AML-193 (cell line): ENCODE measurements at regions not wholly inside any gene's neighbourhood (a gene's known extent, or its start where the extent isn't known, plus 50 kb on each side); places are given as distances from the start of the nearest gene placed in this dataset.
"Not testable (repeated sequence)": the region's sequence is repeated elsewhere in the genome, so short reads cannot be mapped to it uniquely, and the experiment has no call there.

Source experiments
- DNase-seq, 2 experiments: peaks; one replicate each; lab custom pipeline; 2025; lab: John Stamatoyannopoulos, UW

- DNase-seq, result no peak
These were observed 170.0 kb downstream of the SEMA6D start for GRCh38 chr15:47887241-47887800.

- no peak for DNase-seq
These were observed 171.2 kb downstream of the SEMA6D start for GRCh38 chr15:47888385-47889100.

GRCh38 chr15:47890397-47891150 is 173.3 kb downstream of the SEMA6D start:
- no peak for DNase-seq

DNA sequence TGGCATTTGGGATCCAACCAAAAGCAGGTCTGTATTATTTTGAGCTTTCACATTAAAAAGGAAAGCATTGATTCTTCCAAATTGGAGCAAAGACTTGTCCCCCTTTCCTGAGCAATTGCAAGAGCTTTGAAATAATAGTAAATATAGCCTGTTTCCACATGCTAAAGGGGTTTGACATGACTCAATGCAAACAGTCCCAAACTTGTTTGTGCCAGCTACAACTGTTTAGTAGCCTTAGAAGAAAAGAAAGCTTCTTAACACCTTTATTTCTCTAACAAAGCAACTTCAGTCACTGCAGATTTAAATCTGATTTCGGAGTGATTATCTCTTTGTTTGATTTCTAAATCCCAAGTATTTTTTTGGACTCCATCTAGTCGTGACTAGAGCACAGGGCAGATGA is 180.2 kb downstream of the SEMA6D start:
- no peak for DNase-seq

DNA sequence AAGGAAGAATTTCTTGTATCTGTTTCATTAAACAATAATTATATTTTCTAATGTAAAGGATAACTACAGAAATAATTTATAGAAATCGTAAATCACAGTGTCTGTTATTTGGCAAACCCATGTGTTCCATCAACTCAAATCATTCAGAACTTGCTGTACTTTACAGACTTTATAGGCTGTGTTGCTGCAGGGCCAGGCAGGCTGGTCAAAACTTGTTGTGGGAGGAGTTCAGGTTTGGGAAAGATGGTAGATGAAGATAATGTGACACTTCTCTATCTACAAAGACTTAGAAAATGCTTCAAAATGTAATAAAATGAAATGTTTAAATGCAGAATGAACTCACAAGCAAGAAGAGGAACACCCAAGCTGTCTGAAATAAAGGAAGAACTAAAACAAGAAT is 183.4 kb downstream of the SEMA6D start:
- no peak for DNase-seq

- DNase-seq, result no peak
These were observed 186.1 kb downstream of the SEMA6D start for GRCh38 chr15:47903368-47903767.

DNA sequence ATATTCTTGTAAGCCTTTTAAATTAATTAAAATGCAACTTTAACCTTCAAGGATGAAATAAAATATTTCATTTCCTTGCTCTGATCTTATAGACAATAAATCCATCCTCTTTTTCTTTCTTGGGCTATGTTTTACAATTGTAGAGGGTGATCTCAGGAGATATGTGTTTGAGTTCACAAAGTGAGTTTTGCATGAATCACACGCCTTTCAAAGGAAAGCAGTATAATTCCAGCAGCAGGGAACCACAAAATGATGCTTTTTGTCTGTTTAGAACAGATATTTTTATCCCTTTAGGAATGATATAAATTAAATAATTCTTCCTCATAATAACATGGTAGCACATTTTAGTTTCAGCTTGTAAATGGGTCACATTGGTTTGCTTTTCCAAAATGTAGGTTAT is 191.2 kb downstream of the SEMA6D start:
- DNase-seq, result no peak

DNA sequence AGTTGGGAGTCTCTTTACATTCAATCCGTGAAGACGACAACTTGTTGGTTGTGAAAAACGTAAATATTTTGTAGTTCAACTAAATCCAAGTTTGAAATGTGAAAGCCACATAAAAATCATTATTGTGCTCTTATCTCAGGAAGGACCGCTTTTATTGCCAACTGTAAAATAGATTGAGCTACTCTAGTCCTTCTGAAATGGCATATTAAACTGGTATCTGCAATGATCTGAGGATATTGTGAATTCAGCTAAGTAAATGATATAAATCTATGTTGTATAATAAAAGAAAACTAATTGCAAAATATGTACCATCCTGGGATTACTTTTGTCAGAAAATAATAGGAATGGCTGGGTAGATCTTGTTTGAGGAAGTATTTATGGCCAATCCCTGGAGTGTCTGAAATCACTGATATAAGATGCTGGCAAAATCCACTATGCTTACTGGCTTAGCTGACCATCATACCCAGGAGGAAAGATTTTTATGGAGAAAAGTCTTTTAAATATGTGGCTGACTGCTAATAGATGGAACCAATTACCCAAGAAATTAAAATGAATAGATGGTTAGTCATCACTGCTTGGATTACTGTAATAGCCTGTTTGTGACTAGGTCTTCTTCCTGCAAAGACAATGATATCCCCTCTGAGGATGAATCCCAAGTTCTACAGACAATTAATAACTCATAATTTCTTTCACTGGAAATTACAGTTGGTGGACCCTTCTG is 191.8 kb downstream of the SEMA6D start:
- no peak for DNase-seq

GRCh38 chr15:47912910-47913309 is 195.6 kb downstream of the SEMA6D start:
- not testable (repeated sequence) for DNase-seq

GRCh38 chr15:47917881-47918280 is 200.6 kb downstream of the SEMA6D start:
- no peak for DNase-seq

DNA sequence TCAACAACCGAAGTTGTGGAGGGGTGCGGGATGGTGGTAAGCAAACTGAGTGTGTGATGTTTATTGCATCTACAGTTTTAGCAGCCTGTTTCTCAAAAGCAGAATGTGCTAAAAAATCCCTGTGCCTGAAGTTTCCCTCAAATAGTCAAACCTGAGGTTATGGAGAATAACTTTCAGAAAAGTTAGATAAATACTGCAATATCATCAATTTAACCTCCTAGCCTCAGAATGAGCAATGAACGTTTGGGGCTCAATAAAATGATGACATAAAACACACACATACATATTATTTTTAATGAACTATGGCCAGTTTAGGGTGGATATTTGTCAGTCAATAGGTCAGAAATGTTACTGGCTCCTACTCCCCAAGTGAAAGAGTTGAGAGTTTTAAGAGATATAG is 201.6 kb downstream of the SEMA6D start:
- no peak for DNase-seq

- no peak for DNase-seq
These were observed 196.4 kb upstream of the SLC24A5 start for GRCh38 chr15:47924381-47924780.

GRCh38 chr15:47929138-47929803 is 191.5 kb upstream of the SLC24A5 start:
- no peak for DNase-seq

GRCh38 chr15:47932261-47932660 is 188.5 kb upstream of the SLC24A5 start:
- DNase-seq, result no peak

DNA sequence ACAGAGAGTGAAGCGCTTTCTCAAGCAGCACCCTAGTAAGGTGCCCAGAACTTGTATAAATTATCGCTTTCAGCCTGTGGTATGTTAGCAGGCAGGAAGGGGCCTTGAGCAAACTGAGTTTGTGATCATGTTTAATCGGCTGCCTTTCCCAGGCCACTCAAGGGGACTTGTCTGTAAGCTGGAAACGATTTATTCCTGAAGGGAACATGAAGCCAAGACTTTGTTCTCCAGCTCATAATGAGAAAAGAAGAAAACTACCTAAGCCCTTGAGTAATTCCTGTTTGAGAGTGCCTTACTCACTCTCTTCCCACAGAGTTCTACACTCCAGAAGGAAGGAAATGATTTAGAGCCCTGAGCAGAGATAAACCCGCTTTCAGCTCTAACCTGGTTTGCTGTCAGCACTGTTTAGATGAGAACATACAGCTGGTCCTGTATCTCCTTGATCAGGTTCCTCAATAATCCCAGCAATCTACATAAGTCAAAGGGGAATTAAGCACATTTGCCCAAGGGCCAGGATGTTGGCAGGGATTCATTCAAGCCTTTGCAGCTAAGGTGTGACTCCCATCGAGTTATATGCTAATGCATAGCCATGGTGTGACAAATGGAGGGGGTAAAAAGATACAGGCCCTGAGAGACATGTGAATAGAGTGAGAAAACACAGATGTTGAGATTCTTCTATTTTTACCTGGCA is 187.7 kb upstream of the SLC24A5 start:
- DNase-seq, result no peak

- no peak for DNase-seq
These were observed 186.9 kb upstream of the SLC24A5 start for GRCh38 chr15:47933865-47934264.

- no peak for DNase-seq
These were observed 186.4 kb upstream of the SLC24A5 start for GRCh38 chr15:47934342-47934741.

GRCh38 chr15:47937834-47938233 is 183.0 kb upstream of the SLC24A5 start:
- DNase-seq, result no peak

- no peak for DNase-seq
These were observed 176.0 kb upstream of the SLC24A5 start for GRCh38 chr15:47944637-47945288.

DNA sequence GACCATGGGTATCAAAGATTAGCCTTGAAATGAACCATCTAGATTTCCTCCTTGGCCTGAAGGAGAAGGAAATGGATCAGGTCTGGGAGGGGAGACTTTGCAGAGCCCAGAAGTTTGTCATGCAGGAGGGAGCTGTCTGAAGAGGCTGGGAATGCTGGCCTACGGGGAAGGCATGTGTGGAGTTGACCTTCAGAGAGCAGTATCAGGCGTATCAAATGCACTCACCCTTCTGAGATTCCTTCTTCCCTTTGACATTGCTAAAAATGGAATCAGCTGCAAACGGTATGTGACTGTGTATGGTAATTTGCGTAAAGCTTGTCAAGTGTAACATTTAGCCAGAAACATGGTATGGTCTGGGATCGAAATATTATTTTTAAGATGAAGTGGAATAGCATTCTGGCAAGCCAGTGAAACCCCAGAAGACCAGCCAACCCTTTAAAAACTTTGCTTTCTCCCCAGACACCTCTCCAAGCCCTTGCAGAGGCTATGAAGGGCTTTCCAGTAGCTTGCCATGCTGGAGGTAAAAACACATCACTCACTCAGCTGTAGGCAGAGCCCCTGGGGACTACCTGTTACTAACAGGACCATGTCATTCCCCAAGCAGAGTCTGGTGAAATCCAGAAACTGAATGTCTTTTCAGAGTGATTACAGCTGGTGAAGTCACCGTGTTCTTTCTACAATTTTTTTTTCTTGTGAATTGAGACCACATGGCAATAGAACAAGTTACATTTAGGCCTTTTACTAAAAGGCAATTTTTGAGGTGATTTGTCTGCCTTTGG is 174.7 kb upstream of the SLC24A5 start:
- DNase-seq, result no peak
